Hepatocyte (in vitro differentiated cells): ENCODE measurements at regions not wholly inside any gene's neighbourhood (a gene's known extent, or its start where the extent isn't known, plus 50 kb on each side); places are given as distances from the start of the nearest gene placed in this dataset.
"Not testable (repeated sequence)": the region's sequence is repeated elsewhere in the genome, so short reads cannot be mapped to it uniquely, and the experiment has no call there.

Experiments
- DNase-seq: peaks from one replicate; pipeline ENCODE4 v3.0.0-alpha.2; 2016; ENCODE audit warnings: low spot score
- H2AFZ ChIP-seq: fragments of 200-600 bp; sonication (generic); 2 replicates; pipeline ENCODE4 v1.6.0; 2016; ENCODE audit warnings: antibody characterized with exemption, mild to moderate bottlenecking
- H3K27ac ChIP-seq: fragments of 200-600 bp; sonication (generic); 2 replicates; pipeline ENCODE4 v1.5.1; 2016; ENCODE audit warnings: mild to moderate bottlenecking
- H3K27me3 ChIP-seq: fragments of 200-600 bp; sonication (generic); 2 replicates; pipeline ENCODE4 v1.6.1; 2016
- H3K36me3 ChIP-seq: fragments of 200-600 bp; sonication (generic); replicated peaks from 2 replicates; pipeline ENCODE4 v1.5.1; 2016; ENCODE audit warnings: low read depth; ENCODE audit not compliant: insufficient read depth
- H3K4me1 ChIP-seq: fragments of 200-600 bp; sonication (generic); 2 replicates; pipeline ENCODE4 v1.5.1; 2016; ENCODE audit warnings: mild to moderate bottlenecking, moderate library complexity; ENCODE audit not compliant: insufficient read depth
- H3K4me2 ChIP-seq: fragments of 200-600 bp; sonication (generic); 2 replicates; pipeline ENCODE4 v1.6.0; 2016
- H3K4me3 ChIP-seq: fragments of 200-600 bp; sonication (generic); 2 replicates; pipeline ENCODE4 v1.5.1; 2016; ENCODE audit warnings: mild to moderate bottlenecking
- H3K79me2 ChIP-seq: fragments of 200-600 bp; sonication (generic); 2 replicates; pipeline ENCODE4 v1.6.0; 2017; ENCODE audit warnings: mild to moderate bottlenecking
- H3K9me2 ChIP-seq: fragments of 200-600 bp; sonication (generic); replicated peaks from 2 replicates; pipeline ENCODE4 v1.6.0; 2017; ENCODE audit warnings: mild to moderate bottlenecking; ENCODE audit not compliant: insufficient read depth
- H3K9me3 ChIP-seq: fragments of 200-600 bp; sonication (generic); 2 replicates; pipeline ENCODE4 v1.5.1; 2016; ENCODE audit warnings: low read depth, mild to moderate bottlenecking
- H4K20me1 ChIP-seq: fragments of 200-600 bp; sonication (generic); 2 replicates; pipeline ENCODE4 v1.6.0; 2016; ENCODE audit warnings: mild to moderate bottlenecking; ENCODE audit not compliant: insufficient read depth, poor library complexity, severe bottlenecking
- EZH2 ChIP-seq: fragments of 200-600 bp; sonication (generic); IDR thresholded peaks from 2 replicates; pipeline ENCODE4 v1.6.1; 2016; ENCODE audit warnings: antibody characterized with exemption, mild to moderate bottlenecking, borderline replicate concordance
- EZH2phosphoT487 ChIP-seq: fragments of 200-600 bp; sonication (generic); IDR thresholded peaks from one replicate; pipeline ENCODE4 v1.6.1; 2018; ENCODE audit warnings: antibody characterized with exemption, mild to moderate bottlenecking, low read depth, moderate library complexity; ENCODE audit not compliant: unreplicated experiment, severe bottlenecking
- WGBS: methylation state at CpG from one replicate; pipeline ENCODE4 v1.1.6; 2016; ENCODE audit warnings: low lambda C conversion rate; ENCODE audit errors: missing lambda C conversion rate; 5-methylcytosine and 5-hydroxymethylcytosine counted together
- TF ChIP-seq, protein P1 (sequence below): fragments of 200-600 bp; sonication (generic); IDR thresholded peaks from 2 replicates; pipeline ENCODE4 v1.5.1; 2016; ENCODE audit warnings: antibody characterized with exemption, mild to moderate bottlenecking; ENCODE audit not compliant: poor library complexity

DNA sequence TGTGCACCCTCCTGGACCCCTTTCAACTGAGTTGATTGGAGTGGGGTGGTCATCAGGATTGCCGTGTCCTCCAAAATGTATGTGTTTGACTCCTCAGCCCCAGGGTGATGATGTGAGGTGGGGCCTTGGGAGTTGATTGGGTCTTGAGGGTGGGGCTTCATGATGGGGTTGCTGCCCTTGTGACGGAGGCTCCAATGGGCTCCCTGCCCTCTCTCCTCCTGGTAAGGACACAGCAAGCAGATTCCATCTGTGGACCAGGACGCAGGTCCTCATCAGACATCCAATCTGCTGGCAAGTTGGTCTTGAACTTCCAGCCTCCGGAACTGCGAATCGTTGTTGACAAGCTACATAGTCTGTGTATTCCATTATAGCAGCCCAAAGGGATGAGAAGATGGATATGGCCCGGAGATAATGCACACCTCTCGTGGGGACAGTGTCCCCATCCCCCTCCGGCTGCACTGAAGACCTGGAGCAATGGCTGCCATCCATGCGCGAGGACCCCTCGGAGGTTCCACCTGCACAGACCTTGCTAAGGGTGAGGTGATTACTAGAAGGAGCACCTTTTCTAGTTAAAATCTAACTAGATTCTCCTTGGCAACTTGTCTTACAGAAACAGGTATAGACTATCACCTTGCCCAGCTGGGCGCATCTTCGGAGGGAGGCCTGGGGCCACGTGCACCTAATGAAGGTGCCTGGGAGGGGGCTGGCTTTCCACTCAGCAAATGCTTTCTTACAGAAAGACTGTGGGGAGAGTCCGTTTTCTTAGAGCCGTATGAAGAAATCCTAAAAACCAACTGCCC lies 75.7 kb upstream of the IRX4 start:
- H3K9me3 ChIP-seq: no peaks in the 10 kb centered on the region
- H3K4me2 ChIP-seq: no peak overlapping the region
- no peak overlapping the region for H2AFZ ChIP-seq
- peaks cover 2% of the 10 kb centered on the region for H3K27me3 ChIP-seq
- no peak for TF ChIP-seq EZH2
- no peak for TF ChIP-seq EZH2phosphoT487
- TF ChIP-seq, protein P1, sequence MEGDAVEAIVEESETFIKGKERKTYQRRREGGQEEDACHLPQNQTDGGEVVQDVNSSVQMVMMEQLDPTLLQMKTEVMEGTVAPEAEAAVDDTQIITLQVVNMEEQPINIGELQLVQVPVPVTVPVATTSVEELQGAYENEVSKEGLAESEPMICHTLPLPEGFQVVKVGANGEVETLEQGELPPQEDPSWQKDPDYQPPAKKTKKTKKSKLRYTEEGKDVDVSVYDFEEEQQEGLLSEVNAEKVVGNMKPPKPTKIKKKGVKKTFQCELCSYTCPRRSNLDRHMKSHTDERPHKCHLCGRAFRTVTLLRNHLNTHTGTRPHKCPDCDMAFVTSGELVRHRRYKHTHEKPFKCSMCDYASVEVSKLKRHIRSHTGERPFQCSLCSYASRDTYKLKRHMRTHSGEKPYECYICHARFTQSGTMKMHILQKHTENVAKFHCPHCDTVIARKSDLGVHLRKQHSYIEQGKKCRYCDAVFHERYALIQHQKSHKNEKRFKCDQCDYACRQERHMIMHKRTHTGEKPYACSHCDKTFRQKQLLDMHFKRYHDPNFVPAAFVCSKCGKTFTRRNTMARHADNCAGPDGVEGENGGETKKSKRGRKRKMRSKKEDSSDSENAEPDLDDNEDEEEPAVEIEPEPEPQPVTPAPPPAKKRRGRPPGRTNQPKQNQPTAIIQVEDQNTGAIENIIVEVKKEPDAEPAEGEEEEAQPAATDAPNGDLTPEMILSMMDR: no peak
- H3K27ac ChIP-seq: no peak overlapping the region
- H3K36me3 ChIP-seq: no peaks in the 10 kb centered on the region
- no peaks in the 10 kb centered on the region for H3K79me2 ChIP-seq
- H3K9me2 ChIP-seq: no peaks in the 10 kb centered on the region
- H4K20me1 ChIP-seq: no peaks in the 10 kb centered on the region
- DNase-seq: no peak
- 90% methylated on average over 17 of the region's 17 CpGs for whole genome bisulfite sequencing
- H3K4me3 ChIP-seq: no peak overlapping the region
- no peaks in the 10 kb centered on the region for H3K4me1 ChIP-seq

DNA sequence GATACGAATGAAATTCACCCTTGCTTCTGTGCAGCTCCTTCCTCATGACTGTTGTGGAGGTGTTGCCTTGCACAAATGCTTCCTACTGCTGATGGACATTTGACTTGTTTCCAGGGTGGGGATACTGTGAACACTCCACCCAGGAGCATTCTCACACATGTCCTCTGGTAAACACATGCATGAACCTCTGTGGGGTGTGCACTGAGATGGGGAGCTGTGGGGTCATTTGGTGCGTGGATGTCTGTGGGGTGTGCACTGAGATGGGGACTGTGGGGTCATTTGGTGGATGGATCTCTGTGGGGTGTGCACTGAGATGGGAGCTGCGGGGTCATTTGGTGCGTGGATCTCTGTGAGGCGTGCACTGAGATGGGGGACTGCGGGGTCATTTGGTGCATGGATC lies 72.9 kb upstream of the IRX4 start:
- Histone ChIP-seq H3K27ac (no peak overlapping the region), H3K9me3 (no peaks in the 10 kb centered on the region), H3K79me2 (no peaks in the 10 kb centered on the region), H4K20me1 (no peaks in the 10 kb centered on the region), H3K4me2 (no peak overlapping the region), H3K27me3 (peaks cover 19% of the 10 kb centered on the region), H3K4me3 (no peak overlapping the region), H2AFZ (no peak overlapping the region), H3K9me2 (no peaks in the 10 kb centered on the region), H3K36me3 (no peaks in the 10 kb centered on the region), H3K4me1 (no peaks in the 10 kb centered on the region)
- 99% methylated on average over 6 of the region's 6 CpGs for WGBS
- no peak for DNase-seq
- no peak for TF ChIP-seq EZH2phosphoT487
- TF ChIP-seq EZH2: no peak
- TF ChIP-seq, protein P1: no peak

DNA sequence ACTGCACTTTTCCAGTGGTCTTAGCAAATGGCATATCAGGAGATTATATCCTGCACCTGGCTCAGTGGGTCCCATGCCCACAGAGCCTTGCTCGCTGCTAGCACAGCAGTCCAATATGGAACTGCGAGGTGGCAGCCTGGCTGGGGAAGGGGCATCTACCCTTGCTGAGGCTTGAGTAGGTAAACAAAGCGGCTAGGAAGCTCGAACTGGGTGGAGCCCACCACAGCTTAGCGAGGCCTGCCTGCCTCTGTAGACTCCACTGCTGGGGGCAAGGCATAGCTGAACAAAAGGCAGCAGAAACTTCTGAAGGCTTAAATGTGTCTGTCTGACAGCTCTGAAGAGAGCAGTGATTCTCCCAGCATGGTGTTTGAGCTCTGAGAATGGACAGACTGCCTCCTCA lies 71.0 kb upstream of the IRX4 start:
- not testable (repeated sequence) for H3K4me3 ChIP-seq, H2AFZ ChIP-seq, DNase-seq, H3K9me3 ChIP-seq, H3K4me2 ChIP-seq, H4K20me1 ChIP-seq, H3K79me2 ChIP-seq, H3K36me3 ChIP-seq, H3K27ac ChIP-seq, H3K4me1 ChIP-seq, H3K9me2 ChIP-seq
- H3K27me3 ChIP-seq: peaks cover 19% of the 10 kb centered on the region
- WGBS: 82% methylated on average over 5 of the region's 5 CpGs

DNA sequence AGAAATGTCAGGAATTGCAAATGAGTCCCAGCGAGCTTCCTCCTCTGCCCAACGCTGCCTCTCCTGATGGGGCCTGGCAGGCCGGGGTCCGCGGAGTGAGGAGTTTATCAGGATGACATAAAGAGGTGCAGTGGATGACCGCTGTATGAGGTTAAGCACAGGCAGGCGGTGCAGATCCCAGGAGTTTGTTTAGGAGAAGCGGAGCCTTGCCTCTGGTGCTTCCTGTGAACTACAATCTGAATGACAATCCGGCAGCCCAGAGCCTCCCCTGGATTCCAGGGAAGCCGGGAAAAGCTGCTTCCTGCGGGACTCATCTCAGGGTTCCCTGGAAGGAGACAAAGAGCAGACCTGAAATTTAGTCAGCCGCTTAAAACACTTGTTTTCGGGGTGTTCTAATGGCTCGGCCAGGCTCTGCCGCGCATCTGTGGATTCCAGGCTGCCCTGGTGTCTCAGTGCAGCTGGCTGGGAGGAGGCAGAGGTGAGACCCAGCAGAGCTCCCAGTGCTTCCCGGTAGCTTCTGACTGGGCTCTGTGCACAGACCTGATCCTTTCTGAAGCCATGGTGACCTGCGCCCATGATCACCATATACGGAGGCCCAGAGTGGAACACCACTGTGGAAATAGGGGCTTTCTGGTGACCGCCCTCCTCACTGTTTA lies 69.8 kb upstream of the IRX4 start:
- H3K36me3 ChIP-seq: no peaks in the 10 kb centered on the region
- H3K4me1 ChIP-seq: no peaks in the 10 kb centered on the region
- H4K20me1 ChIP-seq: no peaks in the 10 kb centered on the region
- no peaks in the 10 kb centered on the region for H3K9me3 ChIP-seq
- TF ChIP-seq EZH2phosphoT487 (no peak), EZH2 (no peak)
- TF ChIP-seq, protein P1: no peak
- no peaks in the 10 kb centered on the region for H3K9me2 ChIP-seq
- H2AFZ ChIP-seq: no peak overlapping the region
- H3K4me2 ChIP-seq: no peak overlapping the region
- peaks cover 19% of the 10 kb centered on the region for H3K27me3 ChIP-seq
- H3K79me2 ChIP-seq: no peaks in the 10 kb centered on the region
- H3K27ac ChIP-seq: no peak overlapping the region
- no peak for DNase-seq
- 35% methylated on average over 20 of the region's 20 CpGs for WGBS
- no peak overlapping the region for H3K4me3 ChIP-seq
